ENCODE measurements at regions not wholly inside any gene's neighbourhood (a gene's known extent, or its start where the extent isn't known, plus 50 kb on each side); places are given as distances from the start of the nearest gene placed in this dataset.

GRCh38 chr2:43018179-43019024 lies 208.0 kb downstream of the ZFP36L2 start:
- Histone ChIP-seq H3K9me3 (peaks cover 0 to 13% of the 10 kb centered on the region in 2 donors), H3K27me3 (no peaks in the 10 kb centered on the region), H3K4me1 (peaks cover 0 to 22% of the 10 kb centered on the region in 2 donors), H3K36me3 (no peaks in the 10 kb centered on the region), H3K4me3 (no peak overlapping the region), H3K27ac (peak overlapping the region; percentile 66 to 67)
- DNase-seq (ENCODE audit: low spot score) = peak; percentile 95
- TF ChIP-seq CTCF (IDR thresholded peaks at IDR 0.05) = no peak

DNA sequence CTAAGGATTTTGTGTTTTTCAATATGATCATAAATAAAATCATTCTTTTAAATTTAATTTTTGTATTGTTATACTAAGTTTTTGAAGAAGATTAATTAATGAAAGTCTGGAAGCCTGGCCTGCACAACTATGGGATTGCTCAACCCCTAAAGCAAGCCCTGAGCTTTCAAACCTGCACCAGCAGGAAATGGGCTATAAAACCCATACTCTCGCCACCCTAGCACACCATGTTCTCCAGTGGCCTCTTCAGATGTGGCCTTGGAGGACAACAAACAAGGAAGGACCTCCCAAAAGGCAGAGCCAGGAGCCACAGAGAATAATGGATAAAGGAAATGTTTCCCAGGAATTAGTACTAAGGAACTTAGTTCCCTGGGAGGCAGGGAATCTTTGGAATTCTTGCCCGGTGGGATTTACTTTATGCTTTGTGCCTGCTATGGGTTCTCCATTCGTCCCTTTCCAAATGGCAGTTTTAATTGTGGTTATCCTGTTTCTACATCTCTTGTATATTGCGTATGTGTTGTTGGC lies 212.5 kb downstream of the ZFP36L2 start:
- Histone ChIP-seq H3K4me1 (peaks cover 0 to 13% of the 10 kb centered on the region in 2 donors), H3K27ac (no peak overlapping the region), H3K4me3 (no peak overlapping the region), H3K27me3 (no peaks in the 10 kb centered on the region), H3K36me3 (no peaks in the 10 kb centered on the region), H3K9me3 (no peaks in the 10 kb centered on the region)
- DNase-seq (ENCODE audit: low spot score) = peak; percentile 34
- TF ChIP-seq CTCF (IDR thresholded peaks at IDR 0.05) = no peak

DNA sequence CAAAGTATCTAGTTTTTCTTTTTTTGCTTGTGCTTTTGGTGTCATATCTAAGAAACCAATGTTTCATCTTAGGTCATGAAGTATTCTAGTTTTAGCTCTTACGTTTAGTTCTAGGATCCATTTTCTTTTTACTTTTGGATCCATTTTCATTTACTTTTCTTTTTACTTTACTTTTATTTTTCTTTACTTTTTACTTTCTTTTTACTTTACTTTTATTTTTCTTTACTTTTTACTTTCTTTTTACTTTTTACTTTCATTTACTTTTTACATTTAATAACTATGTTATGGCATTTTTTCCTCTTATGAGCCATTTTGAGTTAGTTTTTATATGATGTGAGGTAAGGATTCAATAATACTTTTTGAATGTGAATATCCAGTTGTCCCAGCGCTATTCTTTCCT lies 213.4 kb downstream of the ZFP36L2 start:
- Histone ChIP-seq H3K4me1 (peaks cover 0 to 4% of the 10 kb centered on the region in 2 donors), H3K27me3 (no peaks in the 10 kb centered on the region), H3K27ac (no peak overlapping the region), H3K9me3 (no peaks in the 10 kb centered on the region), H3K36me3 (no peaks in the 10 kb centered on the region), H3K4me3 (no peak overlapping the region)
- no peak for DNase-seq (ENCODE audit: low spot score)
- no peak for TF ChIP-seq CTCF (IDR thresholded peaks at IDR 0.05)

DNA sequence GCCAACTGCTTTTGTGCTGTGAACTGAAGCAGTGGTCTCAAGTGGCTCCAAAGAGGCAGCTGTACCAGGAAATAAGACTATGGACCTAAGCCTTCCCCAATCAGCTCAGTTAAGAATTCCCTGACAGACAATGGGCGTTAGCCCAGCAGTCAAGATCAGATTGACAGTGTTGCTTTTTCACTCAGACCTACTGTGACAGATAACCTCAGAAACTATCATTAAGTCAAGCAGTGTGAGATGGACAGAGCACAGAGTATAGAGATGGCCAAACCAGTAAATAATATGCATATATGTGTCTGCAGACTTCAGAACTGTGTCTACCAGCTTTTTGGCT lies 215.3 kb downstream of the ZFP36L2 start:
- peak; percentile 5 for DNase-seq (ENCODE audit: low spot score)
- no peak for TF ChIP-seq CTCF (IDR thresholded peaks at IDR 0.05)
- Histone ChIP-seq H3K27ac (no peak overlapping the region), H3K27me3 (no peaks in the 10 kb centered on the region), H3K9me3 (no peaks in the 10 kb centered on the region), H3K36me3 (no peaks in the 10 kb centered on the region), H3K4me3 (no peak overlapping the region), H3K4me1 (no peaks in the 10 kb centered on the region)

GRCh38 chr2:43010438-43011157 lies 215.8 kb downstream of the ZFP36L2 start:
- H3K4me1 ChIP-seq = peaks cover 0 to 4% of the 10 kb centered on the region in 2 donors
- no peaks in the 10 kb centered on the region for H3K9me3 ChIP-seq
- H3K27ac ChIP-seq = no peak overlapping the region
- no peak overlapping the region for H3K4me3 ChIP-seq
- DNase-seq (ENCODE audit: low spot score) = no peak
- TF ChIP-seq CTCF (IDR thresholded peaks at IDR 0.05) = no peak
- H3K27me3 ChIP-seq = no peaks in the 10 kb centered on the region
- H3K36me3 ChIP-seq = no peaks in the 10 kb centered on the region
